DMS153 treated with DMSO at 0.1 percent for 48 hours (cell line): ENCODE measurements at regions not wholly inside any gene's neighbourhood (a gene's known extent, or its start where the extent isn't known, plus 50 kb on each side); places are given as distances from the start of the nearest gene placed in this dataset.
"Not testable (repeated sequence)": the region's sequence is repeated elsewhere in the genome, so short reads cannot be mapped to it uniquely, and the experiment has no call there.

Experiments
- DNase-seq: peaks from one replicate; lab custom pipeline; 2025; ENCODE audit not compliant: unreplicated experiment; lab: John Stamatoyannopoulos, UW

GRCh38 chr20:50439539-50440453 is 70.4 kb upstream of the PTPN1 start:
- no peak for DNase-seq

DNA sequence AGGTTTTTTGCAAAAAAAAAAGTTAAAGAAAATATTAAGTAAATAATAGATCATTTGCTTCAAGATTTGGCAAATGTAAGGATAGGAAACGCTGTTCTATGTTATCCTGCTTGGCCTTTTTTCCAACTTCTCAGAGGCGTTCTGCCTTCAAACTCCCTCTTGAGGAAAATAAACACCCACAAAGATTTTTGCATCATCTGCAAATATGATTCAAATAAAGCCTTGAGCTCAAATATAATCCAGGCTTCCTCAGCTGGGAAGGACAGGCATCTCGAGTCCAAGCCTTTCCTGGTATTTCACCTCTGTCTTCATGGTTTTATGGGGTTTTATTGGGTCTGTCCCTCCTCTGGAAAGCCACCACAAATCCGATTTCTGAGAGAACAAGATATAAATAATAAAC is 67.7 kb upstream of the PTPN1 start:
- DNase-seq, result no peak

DNA sequence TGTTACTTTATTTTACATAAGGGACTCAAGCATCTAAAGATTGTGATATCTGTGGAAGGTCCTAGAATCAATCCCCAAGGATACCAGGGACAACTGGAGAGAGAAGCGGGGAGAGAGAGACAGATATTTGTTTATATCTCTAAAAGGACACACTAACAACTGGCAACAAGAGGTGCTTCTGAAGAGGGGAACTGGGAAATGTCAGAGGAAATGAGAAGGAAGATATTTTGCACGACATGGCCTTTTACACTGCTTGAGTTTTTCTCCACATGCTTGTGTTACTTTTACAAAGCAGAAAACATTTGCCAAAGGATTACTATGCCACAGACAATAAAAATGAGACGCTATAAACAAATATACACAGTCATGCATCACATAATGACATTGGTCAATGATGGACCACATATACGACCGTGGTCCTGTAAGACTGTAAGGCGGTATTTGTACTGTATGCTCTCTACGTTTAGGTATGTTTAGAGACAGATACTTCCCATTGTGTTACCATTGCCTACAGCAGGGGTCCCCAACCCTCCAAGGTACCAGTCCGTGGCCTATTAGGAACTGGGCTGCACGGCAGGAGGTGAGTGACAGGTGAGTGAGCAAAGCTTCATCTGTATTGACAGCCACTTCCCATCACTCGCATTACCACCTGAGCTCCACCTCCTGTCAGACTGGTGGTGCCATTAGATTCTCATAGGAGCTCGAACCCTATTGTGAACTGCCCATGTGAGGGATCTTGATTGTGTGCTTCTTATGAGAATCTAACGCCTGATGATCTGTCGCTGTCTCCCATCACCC is 64.6 kb upstream of the PTPN1 start:
- no peak for DNase-seq

DNA sequence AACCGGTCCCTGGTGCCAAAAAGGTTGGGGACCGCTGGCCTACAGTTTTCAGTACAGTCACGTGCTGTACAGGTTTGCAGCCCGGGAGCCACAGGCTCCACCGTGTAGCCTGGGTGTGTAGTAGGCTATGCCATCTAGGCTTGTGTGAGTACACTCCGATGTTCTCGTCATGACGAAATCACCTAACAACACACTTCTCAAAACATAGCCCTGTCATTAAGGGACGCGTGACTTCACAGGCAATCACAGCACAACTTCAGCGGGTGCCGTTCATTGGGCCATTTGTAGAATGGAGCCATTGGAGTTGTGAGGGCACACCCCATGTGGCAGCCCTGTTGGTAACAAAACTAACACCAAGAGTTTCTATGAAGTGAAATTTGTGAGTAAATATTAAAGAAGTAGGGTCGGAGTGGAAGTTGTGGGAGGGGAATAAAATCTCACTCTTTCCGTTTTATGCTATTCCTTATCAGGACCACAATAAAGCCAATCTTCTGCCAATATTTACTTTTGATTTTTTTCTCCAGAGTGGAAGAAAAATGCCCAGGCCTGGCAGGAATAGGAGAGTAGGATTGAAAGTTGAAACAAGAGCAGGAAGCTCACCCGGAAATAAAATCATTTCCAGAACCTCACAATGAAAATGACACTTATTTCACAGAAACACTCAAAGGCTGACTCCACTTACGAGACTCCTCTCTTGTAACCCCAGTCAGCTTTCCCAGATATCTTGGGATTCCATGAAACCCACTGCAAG is 63.7 kb upstream of the PTPN1 start:
- no peak for DNase-seq

DNA sequence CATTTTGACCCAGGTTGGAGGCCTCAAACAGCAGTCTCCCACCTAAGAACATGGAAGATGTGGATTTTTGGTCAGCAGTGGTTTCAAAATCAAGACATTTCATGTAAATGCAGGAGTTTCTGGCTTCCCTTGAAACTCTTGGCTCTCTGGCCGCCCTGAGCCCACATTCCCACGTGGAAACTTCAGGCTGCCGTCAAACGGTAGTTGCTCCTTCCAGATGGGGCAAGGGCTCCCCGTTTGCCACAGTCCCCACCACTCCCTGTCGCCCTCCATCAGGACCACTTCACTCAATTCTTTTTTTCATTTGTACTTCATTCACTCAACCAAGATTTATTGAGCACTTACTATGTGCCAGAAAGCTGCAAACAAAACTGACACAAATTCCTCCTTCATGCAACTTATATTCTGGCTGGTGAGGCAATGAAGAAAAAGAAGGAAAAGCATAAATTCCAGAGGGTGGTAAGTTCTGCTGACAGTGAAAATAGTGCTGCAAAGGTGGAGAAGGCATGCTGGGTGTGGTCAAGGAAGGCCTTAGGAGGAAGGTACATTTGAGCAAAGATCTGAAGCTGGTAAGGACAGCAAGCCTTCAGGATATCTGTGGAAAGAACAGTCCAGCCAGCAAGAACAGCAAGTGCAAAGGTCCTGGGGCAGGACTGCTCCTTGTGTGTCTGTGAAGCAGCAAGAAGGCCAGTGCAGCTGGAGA is 62.9 kb upstream of the PTPN1 start:
- DNase-seq, result no peak

DNA sequence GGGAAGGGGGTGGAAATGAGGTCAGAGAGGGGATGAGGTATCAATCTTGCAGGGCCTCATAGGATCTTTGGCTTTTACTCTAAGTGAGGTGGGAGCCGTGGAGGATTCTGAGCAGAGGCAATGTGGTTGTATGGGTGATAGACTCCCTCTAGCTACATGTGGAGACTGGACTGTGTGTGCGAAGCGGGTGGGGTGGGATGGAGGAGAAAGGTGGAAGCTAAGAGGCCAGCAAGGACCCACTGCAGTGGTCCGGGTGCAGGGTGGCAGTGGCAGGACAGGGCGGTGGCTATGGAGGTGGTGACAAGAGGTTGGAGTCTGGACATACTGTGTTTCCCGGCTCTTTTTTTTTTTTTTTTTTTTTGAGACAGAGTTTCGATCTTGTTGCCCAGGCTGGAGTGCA is 62.4 kb upstream of the PTPN1 start:
- DNase-seq, result no peak

DNA sequence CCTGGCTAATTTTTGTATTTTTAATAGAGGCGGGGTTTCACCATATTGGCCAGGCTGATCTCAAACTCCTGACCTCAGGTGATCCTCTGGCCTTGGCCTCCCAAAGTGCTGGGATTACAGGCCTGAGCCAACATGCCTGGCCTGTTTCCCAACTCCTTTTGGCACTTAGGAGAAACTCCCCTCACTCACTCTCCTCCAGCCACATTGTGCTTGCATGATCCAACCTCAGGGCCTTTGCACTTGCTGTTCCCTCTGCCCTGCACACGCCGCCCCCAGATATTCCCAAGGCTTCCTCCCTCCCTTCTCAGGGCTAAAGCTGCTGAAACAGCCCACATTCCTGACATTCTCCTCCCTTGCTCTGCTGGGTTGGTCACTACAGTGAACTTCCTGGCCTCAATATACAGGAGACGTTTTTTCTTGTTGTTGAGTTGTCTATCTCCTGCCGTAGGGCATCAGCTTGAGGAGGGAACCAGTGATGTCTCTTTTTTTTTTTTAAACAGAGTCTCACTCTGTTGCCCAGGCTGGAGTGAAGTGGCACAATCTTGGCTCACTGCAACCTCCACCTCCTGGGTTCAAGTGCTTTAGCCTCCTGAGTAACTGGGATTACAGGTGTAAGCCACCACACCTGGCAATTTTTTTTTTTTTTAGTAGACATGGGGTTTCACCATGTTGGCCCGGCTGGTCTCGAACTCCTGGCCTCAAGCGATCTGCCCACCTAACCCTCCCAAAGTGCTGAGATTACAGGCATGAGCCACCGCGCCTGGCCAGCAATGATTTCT is 61.4 kb upstream of the PTPN1 start:
- not testable (repeated sequence) for DNase-seq

DNA sequence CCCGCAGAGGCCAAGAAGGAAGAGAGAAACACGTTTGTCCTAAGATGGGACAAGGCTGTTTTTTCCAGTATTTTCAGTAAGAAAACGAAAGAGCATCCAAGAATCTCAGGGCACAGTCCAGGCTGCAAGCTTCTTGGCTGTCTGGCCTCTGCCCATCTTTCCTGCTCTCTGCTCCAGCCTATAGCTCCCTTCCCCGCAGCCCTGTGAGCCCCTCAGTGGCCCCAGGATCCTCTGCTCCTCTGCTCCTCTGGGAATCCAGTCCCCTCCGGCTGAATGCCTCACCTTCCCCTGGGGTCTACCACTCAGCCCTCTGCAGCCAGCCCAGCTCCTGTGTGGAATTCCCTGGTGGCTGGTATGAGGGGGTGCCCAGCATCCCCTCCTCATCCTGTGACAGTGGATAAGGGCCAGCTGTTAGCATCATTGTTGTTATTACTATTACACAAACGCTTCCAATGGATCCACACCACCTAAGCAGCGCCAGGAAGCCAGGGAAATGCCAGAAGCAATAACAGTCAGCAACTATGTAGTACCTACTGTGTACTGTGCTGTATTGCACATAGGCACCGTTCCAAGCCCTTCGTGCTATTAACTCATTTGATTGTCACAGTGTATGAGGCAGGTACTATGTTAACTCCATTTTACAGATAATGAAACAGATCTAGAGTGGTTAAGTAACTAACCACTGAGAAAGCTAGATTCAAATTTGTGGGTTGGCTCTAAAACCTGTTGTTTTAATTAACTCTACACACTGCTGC is 60.3 kb upstream of the PTPN1 start:
- no peak for DNase-seq

- no peak for DNase-seq
Measured at GRCh38 chr20:50450493-50450826, 59.7 kb upstream of the PTPN1 start.

- DNase-seq, result no peak
Measured at GRCh38 chr20:50450881-50451752, 59.1 kb upstream of the PTPN1 start.

DNA sequence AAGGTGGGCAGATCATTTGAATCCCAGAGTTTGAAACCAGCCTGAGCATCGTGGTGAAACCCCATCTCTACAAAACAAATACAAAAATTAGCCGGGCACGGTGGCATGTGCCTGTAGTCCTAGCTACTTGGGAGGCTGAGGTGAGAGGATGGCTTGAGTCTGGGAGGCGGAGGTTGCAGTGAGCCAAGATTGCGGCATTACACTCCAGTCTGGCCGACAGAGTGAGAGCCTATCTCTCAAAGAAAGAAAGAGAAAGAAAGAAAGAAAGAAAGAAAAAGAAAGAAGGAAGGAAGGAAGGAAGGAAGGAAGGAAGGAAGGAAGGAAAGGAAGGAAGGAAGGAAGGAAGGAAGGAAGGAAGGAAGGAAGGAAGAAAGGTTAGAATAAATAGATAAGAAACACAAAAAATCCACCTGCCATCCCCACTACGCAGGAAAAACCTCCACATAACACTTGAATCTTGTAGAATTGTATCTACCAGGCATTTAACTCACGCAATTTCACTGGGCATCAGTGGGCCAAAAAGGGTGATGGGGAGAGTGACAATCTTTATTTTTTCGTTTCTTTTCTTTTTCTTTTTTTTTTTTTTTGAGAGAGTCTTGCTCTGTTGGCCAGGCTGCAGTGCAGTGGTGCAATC is 58.3 kb upstream of the PTPN1 start:
- DNase-seq, result not testable (repeated sequence)

GRCh38 chr20:50453533-50454244 is 56.5 kb upstream of the PTPN1 start:
- no peak for DNase-seq

- not testable (repeated sequence) for DNase-seq
Measured at GRCh38 chr20:50455245-50455644, 54.9 kb upstream of the PTPN1 start.

DNA sequence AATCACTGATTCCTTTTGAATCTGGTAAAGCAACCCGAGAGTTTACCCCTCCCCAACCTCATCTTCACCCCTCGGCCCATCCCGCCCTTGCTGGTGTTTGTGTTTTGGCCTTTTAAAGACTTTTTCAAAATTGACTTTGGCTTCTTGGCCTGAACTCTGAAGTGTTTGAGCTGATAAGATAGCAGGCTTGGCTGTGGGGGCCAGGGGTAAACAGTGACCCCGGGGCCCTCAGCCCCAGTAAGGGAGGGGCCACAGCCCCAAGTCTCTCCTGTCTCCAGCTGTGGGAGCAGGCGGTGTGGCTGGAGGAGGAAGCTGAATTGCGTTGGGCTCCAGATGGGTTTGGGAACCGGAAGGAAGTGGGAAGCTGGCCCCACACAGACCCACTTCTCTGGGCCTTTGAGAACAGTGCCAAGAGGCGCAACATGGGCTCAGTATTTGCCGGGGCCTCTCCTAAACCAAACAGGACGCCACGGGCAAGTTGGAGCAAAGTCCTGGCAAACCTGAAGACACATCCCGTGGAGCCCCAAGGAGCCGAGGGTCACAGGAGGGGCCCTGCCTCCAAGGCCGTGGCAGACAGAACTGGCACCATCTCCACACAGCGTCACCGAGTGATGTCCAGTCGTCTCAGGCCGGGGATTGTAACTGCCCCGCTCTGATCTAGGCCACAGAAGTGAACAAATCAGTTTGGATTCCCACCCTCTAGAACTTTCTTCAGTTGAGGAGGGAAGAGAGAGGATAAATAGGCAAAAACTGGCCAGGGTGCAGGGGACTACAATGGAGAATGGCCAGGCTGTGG is 54.3 kb upstream of the PTPN1 start:
- no peak for DNase-seq

DNA sequence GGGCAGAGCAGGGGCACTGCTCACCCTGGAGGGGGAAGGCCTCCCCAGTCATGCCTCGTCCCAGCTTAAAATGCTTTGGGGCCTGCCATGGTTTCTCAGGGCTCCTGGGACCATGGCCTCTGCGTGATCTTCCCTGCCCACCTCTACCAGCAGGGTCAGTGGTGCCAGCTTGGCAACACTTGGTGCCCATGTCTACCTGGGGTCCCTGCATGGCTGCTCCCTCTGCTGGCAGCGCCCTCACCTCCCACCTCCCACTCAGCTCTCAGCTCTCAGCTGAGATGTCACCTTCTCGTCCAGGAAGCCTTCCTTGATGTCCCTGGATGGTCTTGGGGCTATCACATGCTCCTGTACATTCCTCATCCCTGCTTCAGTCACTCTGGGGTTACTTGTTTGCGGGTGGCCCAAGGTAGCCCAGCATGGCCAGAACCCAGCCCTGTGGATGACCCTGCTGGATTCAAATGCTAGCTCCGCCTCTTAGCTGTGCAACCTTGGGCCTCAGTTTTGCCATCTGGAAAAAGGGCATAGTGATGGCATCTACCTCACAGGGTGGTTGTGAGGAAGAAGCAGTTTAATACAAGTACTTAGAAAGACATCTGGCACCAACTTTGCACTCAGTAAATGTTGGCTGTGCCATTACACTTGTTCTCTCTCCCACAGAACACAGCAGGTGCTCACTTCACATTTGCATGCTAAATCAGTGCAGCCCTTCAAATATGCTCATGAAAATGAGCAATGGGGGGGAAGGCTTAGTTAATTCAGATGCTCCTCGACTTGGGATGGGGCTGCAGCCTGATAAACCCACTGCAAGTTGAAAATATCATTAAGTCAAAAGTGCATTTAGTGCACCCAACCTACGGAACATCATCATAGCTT is 53.5 kb upstream of the PTPN1 start:
- DNase-seq, result no peak
